GM19372 (cell line): ENCODE measurements at regions not wholly inside any gene's neighbourhood (a gene's known extent, or its start where the extent isn't known, plus 50 kb on each side); places are given as distances from the start of the nearest gene placed in this dataset.

Experiments
- ATAC-seq: cut with Tn5 transposase; IDR thresholded peaks from one replicate; pipeline ENCODE4 v1.9.1; 2021; ENCODE audit warnings: mild to moderate bottlenecking, low read depth, moderate library complexity; ENCODE audit not compliant: unreplicated experiment

- no peak for ATAC-seq
These were observed 138.9 kb downstream of the PTH2R start for GRCh38 chr2:208545403-208546042.

GRCh38 chr2:208546107-208546506, 139.5 kb downstream of the PTH2R start:
- no peak for ATAC-seq

GRCh38 chr2:208546860-208547650, 140.5 kb downstream of the PTH2R start:
- no peak for ATAC-seq

GRCh38 chr2:208548700-208549099, 142.1 kb downstream of the PTH2R start:
- ATAC-seq, result no peak

GRCh38 chr2:208549546-208550158, 143.1 kb downstream of the PTH2R start:
- ATAC-seq, result no peak

- no peak for ATAC-seq
These were observed 146.4 kb downstream of the PTH2R start for GRCh38 chr2:208552943-208553342.

GRCh38 chr2:208556983-208557484, 150.4 kb downstream of the PTH2R start:
- no peak for ATAC-seq

GRCh38 chr2:208565690-208566416, 159.3 kb downstream of the PTH2R start:
- no peak for ATAC-seq

GRCh38 chr2:208568203-208568602, 161.6 kb downstream of the PTH2R start:
- no peak for ATAC-seq

- no peak for ATAC-seq
These were observed 163.5 kb downstream of the PTH2R start for GRCh38 chr2:208570066-208570465.

- ATAC-seq, result no peak
These were observed 164.5 kb downstream of the PTH2R start for GRCh38 chr2:208570851-208571763.

GRCh38 chr2:208571764-208572131, 165.2 kb downstream of the PTH2R start:
- ATAC-seq, result no peak

- ATAC-seq, result no peak
These were observed 167.0 kb downstream of the PTH2R start for GRCh38 chr2:208573569-208573968.

- no peak for ATAC-seq
These were observed 173.1 kb downstream of the PTH2R start for GRCh38 chr2:208579678-208580077.

- ATAC-seq, result no peak
These were observed 177.9 kb downstream of the PTH2R start for GRCh38 chr2:208584378-208584985.

- no peak for ATAC-seq
These were observed 179.9 kb downstream of the PTH2R start for GRCh38 chr2:208586516-208586915.

GRCh38 chr2:208594642-208595385, 188.2 kb downstream of the PTH2R start:
- ATAC-seq, result no peak

- no peak for ATAC-seq
These were observed 189.0 kb downstream of the PTH2R start for GRCh38 chr2:208595386-208596275.
